GM13976 (cell line): ENCODE measurements at regions not wholly inside any gene's neighbourhood (a gene's known extent, or its start where the extent isn't known, plus 50 kb on each side); places are given as distances from the start of the nearest gene placed in this dataset.

ENCODE experiments used
- DNase-seq: peaks from one replicate; pipeline ENCODE4 v3.0.0; 2012; ENCODE audit warnings: low spot score
- CTCF ChIP-seq: IDR thresholded peaks from 2 replicates; pipeline ENCODE4 v1.5.1; 2012; ENCODE audit warnings: borderline replicate concordance, mild to moderate bottlenecking; ENCODE audit not compliant: insufficient read depth; ENCODE audit errors: extremely low read depth, missing control alignments, control extremely low read depth
- in situ Hi-C: fragments of 300-500 bp; cut with MboI; formaldehyde crosslinking; loops from one replicate; pipeline ENCODE4 v1.12.0; 2022; ENCODE audit warnings: low sequenced_read_pairs, mixed read lengths, inconsistent platforms; ENCODE audit not compliant: unreplicated experiment

DNA sequence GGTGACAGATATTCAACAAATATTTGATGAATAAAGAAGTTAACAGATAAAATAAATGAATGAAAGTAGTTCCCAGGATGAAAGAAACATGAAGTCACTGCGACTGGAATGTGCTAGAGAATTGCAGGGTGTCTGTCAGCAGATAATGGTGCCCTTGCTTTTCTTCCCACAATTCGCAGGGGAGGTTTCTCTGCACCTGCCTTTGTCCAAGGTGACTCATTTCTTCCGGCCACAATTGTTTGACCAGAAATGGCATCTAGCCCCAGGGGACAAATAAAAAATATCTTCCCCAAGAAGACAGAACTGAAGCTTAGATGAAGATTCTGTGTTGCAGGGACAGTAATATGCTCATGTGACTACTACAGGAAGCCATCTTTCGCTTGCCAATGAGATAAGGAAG, 316.1 kb upstream of the TBX3 start:
- in situ Hi-C loops: no loop called here
- no peak for DNase-seq
- TF ChIP-seq CTCF: no peak

DNA sequence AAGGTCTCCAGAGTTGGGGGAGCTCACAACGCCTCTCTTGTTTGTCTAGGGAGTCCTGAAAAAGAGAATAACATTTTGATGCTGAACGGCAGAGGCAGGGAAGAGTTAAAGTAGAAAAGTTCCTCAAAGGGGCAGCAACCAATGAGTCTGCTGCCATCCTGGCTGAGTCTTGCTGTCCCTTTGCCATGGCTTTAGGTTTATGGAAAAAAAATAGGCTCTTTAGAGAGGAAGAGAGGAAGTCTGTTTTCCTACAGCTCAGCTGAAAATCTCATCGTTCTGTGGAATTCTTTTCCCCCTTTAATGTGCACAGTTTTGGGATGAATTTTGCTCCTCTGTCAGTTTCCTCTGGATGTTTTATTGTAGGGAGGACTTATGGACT, 314.8 kb upstream of the TBX3 start:
- no peak for TF ChIP-seq CTCF
- no peak for DNase-seq
- in situ Hi-C loops: no loop called here

DNA sequence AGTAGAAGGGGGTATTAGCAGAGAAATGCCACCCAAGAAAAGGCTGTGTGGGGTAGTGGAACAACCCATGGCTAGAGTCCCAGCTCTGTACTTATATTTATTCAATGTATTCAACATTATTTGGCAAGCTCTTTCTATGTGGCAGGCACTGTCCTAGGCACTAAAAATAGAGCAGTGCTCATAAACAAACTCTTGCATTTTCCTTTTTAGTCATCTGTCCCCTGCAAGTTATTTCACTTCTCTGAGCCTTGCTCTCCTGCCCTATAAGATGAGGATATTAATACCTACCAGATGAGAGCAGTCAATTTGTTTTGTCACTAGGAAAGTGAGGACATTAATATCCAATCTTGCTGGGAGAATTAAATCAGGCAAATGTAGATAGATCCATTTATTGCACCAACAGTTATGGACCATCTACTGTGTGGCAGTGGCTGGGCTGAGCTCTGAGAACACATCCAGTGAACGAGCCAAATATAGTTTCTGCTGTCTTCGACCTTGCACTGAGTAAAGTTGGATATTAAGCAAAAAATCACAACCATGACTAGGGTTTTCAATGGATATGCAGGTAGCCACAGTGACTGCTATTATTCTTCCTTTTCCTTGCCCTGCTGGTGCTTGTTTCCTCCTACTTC, 314.3 kb upstream of the TBX3 start:
- in situ Hi-C loops: no loop called here
- no peak for TF ChIP-seq CTCF
- DNase-seq: no peak

DNA sequence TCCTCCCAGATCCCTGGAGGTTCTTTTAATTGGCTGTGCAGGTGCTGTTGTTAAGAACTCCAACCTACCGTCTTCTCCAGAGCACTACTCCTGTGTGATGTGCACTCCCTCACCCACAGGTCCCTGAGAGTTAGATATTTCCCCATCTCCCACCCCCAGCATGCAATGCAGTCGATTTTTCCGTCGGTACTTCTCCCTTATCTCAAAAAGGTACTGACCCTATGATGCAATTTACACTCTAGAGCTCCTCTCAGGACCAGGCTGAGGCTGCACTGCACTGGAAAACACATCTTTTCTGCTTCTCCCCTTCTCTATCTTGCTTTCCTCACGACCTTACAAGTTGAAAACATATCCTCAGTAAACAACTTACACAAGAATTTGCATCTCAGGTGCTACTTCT, 312.4 kb upstream of the TBX3 start:
- no peak for DNase-seq
- in situ Hi-C loops: no loop called here
- TF ChIP-seq CTCF: no peak

GRCh38 chr12:114995891-114996290, 311.9 kb upstream of the TBX3 start:
- in situ Hi-C loops: no loop called here
- DNase-seq: no peak
- TF ChIP-seq CTCF: no peak

GRCh38 chr12:114993165-114993564, 309.2 kb upstream of the TBX3 start:
- no peak for DNase-seq
- in situ Hi-C loops: no loop called here
- no peak for TF ChIP-seq CTCF

DNA sequence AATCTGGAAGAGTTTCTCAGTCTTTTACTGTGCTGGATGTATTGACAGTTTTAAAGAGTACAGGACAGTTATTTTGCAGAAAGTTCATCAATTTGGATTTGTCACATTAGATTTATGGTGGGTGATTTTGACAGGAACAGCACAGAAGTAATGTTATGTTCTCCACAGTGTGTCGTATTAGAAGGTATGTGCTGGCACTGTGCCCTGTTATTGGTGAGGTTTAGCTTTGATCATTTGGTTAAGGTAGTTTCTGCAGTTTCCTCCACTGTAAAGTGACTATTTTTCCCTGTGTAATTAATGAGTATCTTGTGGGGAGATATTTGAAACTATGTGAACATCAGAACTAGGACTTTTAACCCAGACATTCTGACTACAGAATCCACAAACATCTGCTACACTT, 308.5 kb upstream of the TBX3 start:
- TF ChIP-seq CTCF: no peak
- in situ Hi-C loops: no loop called here
- no peak for DNase-seq
